D721Med (cell line): ENCODE measurements at regions not wholly inside any gene's neighbourhood (a gene's known extent, or its start where the extent isn't known, plus 50 kb on each side); places are given as distances from the start of the nearest gene placed in this dataset.
"Not testable (repeated sequence)": the region's sequence is repeated elsewhere in the genome, so short reads cannot be mapped to it uniquely, and the experiment has no call there.

Experiments
- DNase-seq: peaks from one replicate; pipeline ENCODE4 v3.0.0; 2011; ENCODE audit warnings: low spot score; ENCODE audit not compliant: insufficient read length
- FAIRE-seq: peaks from 2 replicates; lab custom pipeline; 2011; peaks lifted over from hg19 to GRCh38; lab: Jason Lieb, UNC
- CTCF ChIP-seq: IDR thresholded peaks from 2 replicates; pipeline ENCODE4 v1.5.1; 2012; ENCODE audit warnings: mild to moderate bottlenecking, control low read depth; ENCODE audit not compliant: insufficient read depth; ENCODE audit errors: missing control alignments

DNA sequence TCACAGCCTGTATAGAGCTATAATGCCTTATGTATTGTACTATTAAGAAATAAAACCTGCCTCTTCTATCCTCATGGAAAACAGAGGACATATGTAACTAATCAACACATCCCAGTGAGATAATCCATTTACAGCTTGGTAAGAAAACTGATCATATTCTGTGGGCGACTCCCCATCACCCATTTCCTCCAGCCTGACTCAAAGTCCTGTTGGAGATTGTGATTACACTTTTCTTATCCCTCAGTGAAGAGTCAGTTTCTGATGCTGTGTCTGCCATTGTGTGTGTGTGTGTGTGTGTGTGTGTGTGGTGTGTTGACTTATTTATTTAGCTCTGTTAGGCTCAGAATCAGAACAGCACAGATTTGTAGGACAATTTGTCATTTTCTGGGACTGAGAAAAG, 212.8 kb downstream of the FGF9 start:
- no peak for TF ChIP-seq CTCF
- FAIRE-seq (no peak), DNase-seq (no peak)

GRCh38 chr13:21884299-21884909, 213.5 kb downstream of the FGF9 start:
- TF ChIP-seq CTCF = no peak
- DNase-seq = no peak
- FAIRE-seq = no peak

- FAIRE-seq (no peak), DNase-seq (no peak)
- no peak for TF ChIP-seq CTCF
Measured at GRCh38 chr13:21884965-21885567, 214.2 kb downstream of the FGF9 start.

DNA sequence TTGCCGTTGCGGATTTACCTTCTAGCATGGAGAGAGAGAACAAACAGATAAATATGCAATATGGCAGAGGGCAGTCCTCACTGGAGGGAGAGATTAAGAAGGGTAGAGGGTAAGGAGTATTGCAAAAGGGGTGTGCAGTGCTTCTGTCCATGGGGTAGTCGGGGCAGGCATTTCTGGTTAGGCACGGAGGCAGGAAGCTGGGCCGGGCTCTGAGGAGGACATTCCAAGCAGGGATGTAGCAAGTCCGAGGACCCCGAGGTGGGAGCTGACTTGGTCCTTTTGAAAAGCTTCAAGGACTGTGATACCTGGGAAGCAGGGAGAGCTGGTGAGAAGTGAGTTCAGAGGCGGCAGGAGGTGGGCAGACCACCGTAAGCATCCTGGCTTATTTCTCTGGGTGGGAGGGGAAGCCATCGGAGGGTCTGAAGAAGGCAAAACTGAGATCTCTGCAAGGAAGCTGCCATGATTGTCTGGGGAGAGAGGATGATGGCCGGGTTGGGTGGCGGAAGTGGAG, 214.9 kb downstream of the FGF9 start:
- no peak for DNase-seq
- no peak for TF ChIP-seq CTCF
- no peak for FAIRE-seq

DNA sequence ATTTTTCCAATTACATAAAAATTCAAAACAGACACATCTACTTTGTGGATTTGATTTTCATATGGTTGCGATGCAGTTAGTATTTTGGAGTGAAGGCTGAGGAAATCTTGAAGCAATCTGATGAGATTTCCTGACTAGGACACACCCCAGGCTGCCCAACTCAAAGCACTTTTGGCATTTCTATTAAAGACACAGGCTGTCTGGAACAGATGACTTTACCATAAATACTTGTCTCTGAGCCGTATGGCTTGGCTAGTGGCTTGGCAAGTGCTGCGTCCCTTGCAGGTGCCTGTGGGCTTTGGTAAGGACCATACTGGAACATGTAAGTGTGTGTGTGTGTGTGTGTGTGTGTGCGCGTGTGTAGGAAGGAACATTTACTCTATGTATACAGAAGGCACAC, 218.8 kb downstream of the FGF9 start:
- FAIRE-seq (no peak), DNase-seq (no peak)
- TF ChIP-seq CTCF = no peak

- not testable (repeated sequence) for DNase-seq, FAIRE-seq
Measured at GRCh38 chr13:21890220-21890619, 219.3 kb downstream of the FGF9 start.

GRCh38 chr13:21894091-21894490, 223.2 kb downstream of the FGF9 start:
- no peak for FAIRE-seq
- TF ChIP-seq CTCF = no peak
- DNase-seq = no peak
